Stimulated activated CD4-positive, alpha-beta T cell treated with anti-CD3 and anti-CD28 coated beads, TNF-alpha, amount 100 ng/mL, for 4 hours (primary cell): ENCODE measurements at regions not wholly inside any gene's neighbourhood (a gene's known extent, or its start where the extent isn't known, plus 50 kb on each side); places are given as distances from the start of the nearest gene placed in this dataset.
"Not testable (repeated sequence)": the region's sequence is repeated elsewhere in the genome, so short reads cannot be mapped to it uniquely, and the experiment has no call there.

ENCODE experiments used
- DNase-seq, 3 experiments: peaks; one replicate each; pipeline ENCODE4 v3.0.0-alpha.2; 2020; ENCODE audit warnings: low read depth in 3 of 3

GRCh38 chr3:72627271-72627670 is 221.0 kb downstream of the SHQ1 start:
- no peak for DNase-seq

GRCh38 chr3:72625602-72626337 is 222.5 kb downstream of the SHQ1 start:
- DNase-seq: no peak

- DNase-seq: no peak
Observed at GRCh38 chr3:72624656-72625055, 223.6 kb downstream of the SHQ1 start.

- no peak for DNase-seq
Observed at GRCh38 chr3:72618739-72619138, 229.5 kb downstream of the SHQ1 start.

- no peak for DNase-seq
Observed at GRCh38 chr3:72617424-72618024, 230.7 kb downstream of the SHQ1 start.

GRCh38 chr3:72615776-72616175 is 232.5 kb downstream of the SHQ1 start:
- DNase-seq: no peak

DNA sequence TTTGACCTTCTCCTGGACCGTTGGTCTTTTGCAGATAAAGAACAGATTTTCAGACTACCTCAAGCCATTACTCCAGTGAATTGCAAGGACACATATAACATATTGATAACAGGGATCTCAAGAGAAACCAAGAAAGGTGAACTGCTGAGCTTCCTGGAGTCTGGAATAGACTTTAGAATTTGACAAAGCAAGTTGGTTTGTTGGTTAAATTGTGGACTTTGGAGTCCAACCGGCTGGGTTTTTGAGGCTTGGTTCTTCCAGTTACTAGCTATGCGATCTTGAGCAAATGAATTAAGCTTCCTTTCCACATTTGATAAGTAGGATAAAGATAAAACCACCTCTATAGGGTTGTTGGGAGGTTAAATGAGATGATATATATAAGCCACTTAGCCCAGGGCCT is 233.1 kb downstream of the SHQ1 start:
- DNase-seq: no peak

GRCh38 chr3:72614394-72615074 is 233.7 kb downstream of the SHQ1 start:
- no peak for DNase-seq

GRCh38 chr3:72613871-72614270 is 234.4 kb downstream of the SHQ1 start:
- DNase-seq: no peak

DNA sequence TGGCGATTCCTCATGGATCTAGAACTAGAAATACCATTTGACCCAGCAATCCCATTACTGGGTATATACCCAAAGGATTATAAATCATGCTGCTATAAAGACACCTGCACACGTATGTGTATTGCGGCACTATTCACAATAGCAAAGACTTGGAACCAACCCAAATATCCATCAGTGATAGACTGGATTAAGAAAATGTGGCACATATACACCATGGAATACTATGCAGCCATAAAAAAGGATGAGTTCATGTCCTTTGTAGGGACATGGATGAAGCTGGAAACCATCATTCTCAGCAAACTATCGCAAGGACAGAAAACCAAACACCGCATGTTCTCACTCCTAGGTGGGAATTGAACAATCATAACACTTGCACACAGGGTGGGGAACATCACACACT is 239.1 kb downstream of the SHQ1 start:
- DNase-seq: not testable (repeated sequence)

- DNase-seq: no peak
Observed at GRCh38 chr3:72606005-72606800, 242.0 kb downstream of the SHQ1 start.

DNA sequence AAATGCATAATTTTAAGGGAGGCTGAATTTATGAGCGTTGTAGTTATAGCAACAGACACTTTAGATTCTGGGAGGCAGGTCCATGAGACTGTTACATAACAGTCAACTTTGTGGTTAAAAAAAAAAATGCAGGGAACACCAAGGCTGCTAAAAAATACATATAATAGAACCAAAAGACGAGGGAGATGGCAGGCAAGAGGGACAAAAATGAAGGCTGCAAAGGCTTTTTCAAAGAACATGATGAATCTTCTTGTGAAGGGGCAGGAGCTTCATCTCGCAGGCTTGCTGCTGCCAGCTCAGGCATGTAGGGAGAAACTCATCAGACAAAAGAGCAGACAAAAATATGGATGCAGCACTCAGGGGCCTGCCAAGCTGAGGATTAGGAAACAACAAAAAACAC is 243.9 kb downstream of the SHQ1 start:
- DNase-seq: no peak

DNA sequence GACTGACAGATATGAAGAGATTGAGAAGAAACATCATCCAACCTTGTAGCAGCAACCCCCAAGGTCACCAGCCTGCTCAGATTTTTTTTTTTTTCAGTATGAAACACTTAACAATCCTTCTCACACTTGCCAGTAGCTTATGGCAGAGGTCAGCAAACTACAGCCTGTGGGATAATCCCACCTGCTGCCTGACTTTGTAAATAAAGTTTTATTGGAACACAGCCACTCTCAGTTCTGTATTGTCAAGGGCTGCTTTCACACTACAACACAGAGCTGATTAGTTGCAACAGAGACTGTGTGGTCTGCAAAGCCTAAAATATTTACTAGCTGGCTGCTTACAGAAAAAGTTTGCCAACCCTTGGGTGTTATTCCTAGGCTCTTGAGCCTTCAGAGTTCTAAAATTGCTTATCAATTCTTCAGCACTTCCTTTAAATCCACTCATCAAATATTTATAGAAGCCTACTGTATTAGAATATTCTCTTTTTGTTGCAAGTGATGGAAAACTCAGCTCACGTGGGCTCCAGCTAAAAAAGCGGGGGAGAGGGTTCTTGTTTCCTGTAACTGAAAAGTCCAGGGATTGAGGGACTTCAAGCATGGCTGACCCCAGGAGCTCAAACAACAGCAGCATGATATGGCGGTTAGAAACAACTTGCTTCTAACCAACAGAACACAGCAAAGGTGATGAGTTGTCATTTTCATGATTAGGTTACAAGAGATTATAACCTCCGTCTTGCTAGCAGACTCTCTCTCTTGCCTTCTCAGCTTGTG is 246.1 kb downstream of the SHQ1 start:
- no peak for DNase-seq

GRCh38 chr3:72601060-72601459 is 247.2 kb downstream of the SHQ1 start:
- DNase-seq: no peak

GRCh38 chr3:72597756-72598195 is 250.5 kb downstream of the SHQ1 start:
- no peak for DNase-seq

- DNase-seq: no peak
Observed at GRCh38 chr3:72597043-72597442, 251.2 kb downstream of the SHQ1 start.

DNA sequence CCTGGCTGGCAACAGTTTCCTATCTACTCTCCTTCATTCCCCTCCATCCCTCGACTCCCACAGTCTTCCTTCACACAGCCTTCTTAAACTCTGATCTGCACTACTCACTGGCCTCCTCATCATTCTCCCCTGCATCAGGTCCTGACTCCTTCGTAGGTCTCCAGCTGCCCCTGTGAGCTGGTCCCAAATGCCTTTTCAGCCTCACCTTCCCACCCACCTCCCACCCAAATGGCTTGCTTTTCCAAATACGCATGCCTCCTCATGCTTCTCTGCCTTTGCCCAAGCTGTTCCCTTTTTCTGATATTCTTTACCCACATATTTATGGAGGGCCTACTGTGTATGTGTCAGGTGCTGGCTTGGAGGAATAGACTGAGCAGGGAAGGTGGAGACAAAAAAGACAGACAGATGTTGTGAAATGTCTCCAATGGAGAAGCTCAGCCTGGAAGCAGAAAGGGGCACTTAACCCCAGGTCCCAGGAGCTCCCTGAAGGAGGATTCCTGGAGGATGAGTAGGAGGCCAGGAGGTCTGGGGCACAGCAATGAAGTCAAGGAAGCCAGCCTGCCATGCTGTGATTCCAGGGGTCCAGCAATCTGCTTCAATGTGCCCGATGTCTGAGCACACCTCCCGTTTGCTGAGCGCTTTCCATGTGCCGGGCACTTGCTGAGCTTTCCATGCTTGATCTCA is 252.2 kb downstream of the SHQ1 start:
- no peak for DNase-seq

GRCh38 chr3:72595376-72595775 is 252.9 kb downstream of the SHQ1 start:
- DNase-seq: no peak

DNA sequence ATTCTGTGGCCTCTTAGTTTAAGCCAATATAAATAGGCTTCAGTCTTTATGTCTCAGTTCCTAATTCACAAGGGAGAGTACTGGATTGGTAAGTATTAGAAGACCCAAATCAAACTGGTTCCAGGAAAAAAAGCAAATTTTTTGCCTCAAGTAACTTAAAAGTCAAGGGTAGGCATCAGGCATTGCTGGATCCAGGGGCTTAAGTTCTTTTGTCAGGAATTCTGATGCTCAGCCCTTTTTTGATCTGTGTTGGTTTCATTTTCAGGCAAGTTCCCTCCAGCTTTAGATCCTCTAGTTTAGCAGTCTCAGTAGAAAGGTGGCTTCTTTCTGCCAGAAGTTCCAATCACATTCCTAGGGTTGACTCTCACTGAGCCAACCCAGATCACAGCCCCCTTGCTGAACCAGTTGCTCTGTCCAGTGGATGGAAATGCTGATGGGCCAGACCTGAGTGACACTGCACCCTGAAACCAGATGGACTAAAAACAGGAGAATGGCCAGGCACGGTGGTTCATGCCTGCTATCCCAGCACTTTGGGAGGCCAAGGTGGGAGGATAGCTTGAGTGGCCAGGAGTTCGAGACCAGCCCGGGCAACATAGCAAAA is 253.5 kb downstream of the SHQ1 start:
- no peak for DNase-seq

DNA sequence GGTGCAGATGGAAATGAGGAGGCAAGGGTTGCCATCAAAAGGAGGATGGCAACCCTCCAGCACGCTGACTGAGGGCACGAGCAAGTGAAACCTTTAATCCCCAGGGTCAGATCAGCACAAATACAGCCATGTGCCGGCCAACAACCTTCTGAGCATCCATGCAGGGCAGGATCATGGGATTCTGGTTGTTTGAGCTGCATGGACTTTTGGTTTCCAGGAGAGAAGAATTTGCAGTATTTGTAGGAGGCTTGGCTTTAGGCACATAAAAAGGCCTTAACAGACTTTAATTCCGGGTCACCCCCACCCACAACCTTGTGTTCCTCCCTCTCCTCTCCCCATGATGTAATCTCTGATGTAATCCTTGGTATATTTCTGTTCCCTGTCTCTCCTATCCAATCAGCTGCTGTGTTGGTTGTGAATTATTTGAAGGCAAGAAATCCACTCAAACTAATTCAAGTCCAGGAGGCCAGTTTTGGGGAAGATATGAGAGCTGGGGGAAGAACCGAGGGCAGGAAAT is 254.3 kb downstream of the SHQ1 start:
- no peak for DNase-seq
